H1 (cell line): ENCODE measurements at regions not wholly inside any gene's neighbourhood (a gene's known extent, or its start where the extent isn't known, plus 50 kb on each side); places are given as distances from the start of the nearest gene placed in this dataset.

Experiments used
- CTCF ChIA-PET: fragments of 300-600 bp; sonication (Branson Sonifier 250); formaldehyde crosslinking; loops from one replicate; lab custom pipeline; 2021; ENCODE audit not compliant: partially characterized antibody; lab: Charles Lee
- POLR2A ChIA-PET: fragments of 300-600 bp; sonication (Branson Sonifier 250); formaldehyde crosslinking; loops from one replicate; lab custom pipeline; 2021; ENCODE audit warnings: inconsistent platforms; ENCODE audit not compliant: partially characterized antibody; lab: Charles Lee
- DNase-seq, 2 experiments: peaks; one replicate each; pipeline versions ENCODE4 v3.0.0 to v3.0.0-alpha.2; 2010 to 2022; ENCODE audit warnings: low spot score in 2 of 2, low read depth in 1 of 2, mixed read lengths in 1 of 2
- FAIRE-seq: peaks from 2 replicates; lab custom pipeline; 2011; peaks lifted over from hg19 to GRCh38; lab: Jason Lieb, UNC
- H2AFZ ChIP-seq: 2 replicates; pipeline ENCODE4 v1.8.1; 2012; ENCODE audit warnings: low read length, inconsistent platforms
- H2AK5ac ChIP-seq: 2 replicates; pipeline ENCODE4 v1.6.1; 2013; ENCODE audit warnings: low read depth, low read length
- H2BK120ac ChIP-seq: replicated peaks from 2 replicates; pipeline ENCODE3; 2013; ENCODE audit warnings: low read depth, low read length, inconsistent platforms
- H2BK12ac ChIP-seq: 2 replicates; pipeline ENCODE4 v1.6.1; 2013; ENCODE audit warnings: low read depth, low read length
- H2BK15ac ChIP-seq: 2 replicates; pipeline ENCODE4 v1.6.1; 2013; ENCODE audit warnings: low read length
- H2BK20ac ChIP-seq: 2 replicates; pipeline ENCODE4 v1.6.1; 2013; ENCODE audit warnings: low read length
- H2BK5ac ChIP-seq: 2 replicates; pipeline ENCODE4 v1.6.1; 2013; ENCODE audit warnings: low read depth, low read length
- H3K14ac ChIP-seq: 2 replicates; pipeline ENCODE4 v1.6.1; 2013; ENCODE audit warnings: inconsistent platforms; ENCODE audit not compliant: insufficient read length
- H3K18ac ChIP-seq: 2 replicates; pipeline ENCODE4 v1.6.1; 2013; ENCODE audit warnings: low read length; ENCODE audit errors: extremely low read depth
- H3K23ac ChIP-seq: 2 replicates; pipeline ENCODE4 v1.6.1; 2013; ENCODE audit warnings: inconsistent platforms; ENCODE audit not compliant: insufficient read length
- H3K23me2 ChIP-seq: 2 replicates; pipeline ENCODE4 v1.6.1; 2013; ENCODE audit warnings: low read depth, low read length
- H3K27ac ChIP-seq: 2 replicates; pipeline ENCODE4 v1.6.1; 2011; ENCODE audit warnings: low read depth, low read length, inconsistent platforms
- H3K27me3 ChIP-seq, 4 experiments: replicated peaks in 1 of 4; 1 replicate in 1 of 4; 2 replicates in 3 of 4; pipeline versions ENCODE4 v1.6.1 to v1.8.1; 2011 to 2013; ENCODE audit warnings: low read length in 3 of 4, mild to moderate bottlenecking in 3 of 4, inconsistent platforms in 2 of 4, mixed read lengths in 2 of 4, moderate library complexity in 1 of 4; ENCODE audit not compliant: control insufficient read depth in 3 of 4, insufficient read depth in 3 of 4; ENCODE audit errors: extremely low read depth in 1 of 4
- H3K36me3 ChIP-seq, 4 experiments: 2 replicates each; pipeline versions ENCODE4 v1.6.1 to v1.8.1; 2011 to 2013; ENCODE audit warnings: mild to moderate bottlenecking in 4 of 4, low read length in 3 of 4, moderate library complexity in 2 of 4, control low read depth in 1 of 4, inconsistent platforms in 1 of 4; ENCODE audit not compliant: insufficient read depth in 4 of 4, control insufficient read depth in 2 of 4
- H3K4ac ChIP-seq: replicated peaks from 2 replicates; pipeline ENCODE3; 2013; ENCODE audit warnings: low read length, low read depth, mixed read lengths, inconsistent platforms; ENCODE audit not compliant: insufficient read length
- H3K4me1 ChIP-seq, 4 experiments: replicated peaks in 1 of 4; 1 replicate in 1 of 4; 2 replicates in 3 of 4; pipeline versions ENCODE4 v1.6.1 to v1.8.1; 2011 to 2013; ENCODE audit warnings: low read length in 3 of 4, inconsistent platforms in 2 of 4, mixed read lengths in 1 of 4; ENCODE audit not compliant: insufficient read depth in 4 of 4, control insufficient read depth in 3 of 4
- H3K4me2 ChIP-seq, 2 experiments: 2 replicates each; pipeline versions ENCODE4 v1.6.1 to v1.8.1; 2011 to 2013; ENCODE audit warnings: low read depth in 2 of 2, low read length in 2 of 2, control low read depth in 1 of 2, inconsistent platforms in 1 of 2, mild to moderate bottlenecking in 1 of 2; ENCODE audit not compliant: insufficient read depth in 1 of 2
- H3K4me3 ChIP-seq, 4 experiments: fragments of 200-600, 300-600 bp in 1 of 4; sonication (generic), shearing (Covaris generic), sonication (Bioruptor Twin) in 1 of 4; 2 replicates each; pipeline versions ENCODE4 v1.5.1 to v1.8.1; 2011 to 2016; ENCODE audit warnings: low read length in 4 of 4, low read depth in 3 of 4, control low read depth in 2 of 4, inconsistent platforms in 2 of 4, mild to moderate bottlenecking in 2 of 4, mixed read lengths in 1 of 4, moderate library complexity in 1 of 4; ENCODE audit not compliant: insufficient read depth in 2 of 4; ENCODE audit errors: extremely low read depth in 1 of 4
- H3K56ac ChIP-seq: replicated peaks from 2 replicates; pipeline ENCODE3; 2013; ENCODE audit warnings: low read depth, mild to moderate bottlenecking, mixed read lengths, low read length, inconsistent platforms; ENCODE audit not compliant: insufficient read length
- H3K79me1 ChIP-seq: 2 replicates; pipeline ENCODE4 v1.6.1; 2013; ENCODE audit warnings: low read depth, low read length, control low read depth
- H3K79me2 ChIP-seq, 2 experiments: 2 replicates each; pipeline versions ENCODE4 v1.6.1 to v1.8.1; 2012 to 2013; ENCODE audit warnings: low read length in 2 of 2, mild to moderate bottlenecking in 2 of 2, inconsistent platforms in 1 of 2; ENCODE audit not compliant: insufficient read depth in 2 of 2, control insufficient read depth in 1 of 2
- H3K9ac ChIP-seq, 4 experiments: replicated peaks in 1 of 4; 1 replicate in 1 of 4; 2 replicates in 3 of 4; pipeline versions ENCODE4 v1.6.1 to v1.8.1; 2011 to 2013; ENCODE audit warnings: low read depth in 3 of 4, low read length in 3 of 4, control low read depth in 2 of 4, mild to moderate bottlenecking in 2 of 4, moderate library complexity in 2 of 4, inconsistent platforms in 1 of 4; ENCODE audit errors: extremely low read depth in 1 of 4
- H3K9me3 ChIP-seq, 2 experiments: 2 replicates each; pipeline versions ENCODE4 v1.6.1 to v1.8.1; 2012 to 2013; ENCODE audit warnings: mild to moderate bottlenecking in 2 of 2, moderate library complexity in 2 of 2, control low read depth in 1 of 2, inconsistent platforms in 1 of 2, low read depth in 1 of 2, low read length in 1 of 2, mixed read lengths in 1 of 2; ENCODE audit not compliant: insufficient read depth in 2 of 2
- H4K20me1 ChIP-seq, 2 experiments: replicated peaks in 1 of 2; 2 replicates each; pipeline versions ENCODE3 to v1.8.1; 2011 to 2013; ENCODE audit warnings: inconsistent platforms in 2 of 2, low read length in 2 of 2, mild to moderate bottlenecking in 1 of 2; ENCODE audit not compliant: insufficient read depth in 2 of 2, control insufficient read depth in 1 of 2
- H4K5ac ChIP-seq: 2 replicates; pipeline ENCODE4 v1.6.1; 2013; ENCODE audit warnings: low read length, low read depth, mixed read lengths, inconsistent platforms; ENCODE audit not compliant: insufficient read length
- H4K8ac ChIP-seq: 2 replicates; pipeline ENCODE4 v1.8.0; 2013; ENCODE audit warnings: mild to moderate bottlenecking, moderate library complexity, low read length, inconsistent platforms; ENCODE audit not compliant: insufficient read depth; ENCODE audit errors: extremely low read depth
- H4K91ac ChIP-seq: replicated peaks from 2 replicates; pipeline ENCODE3; 2013; ENCODE audit warnings: low read length, mixed read lengths, inconsistent platforms; ENCODE audit not compliant: insufficient read length
- RAD21 ChIP-seq, 2 experiments: IDR thresholded peaks in 1 of 2; conservative IDR thresholded peaks in 1 of 2; 2 replicates each; pipeline ENCODE4 v1.6.1; 2011; ENCODE audit warnings: low read depth in 2 of 2, low read length in 2 of 2, improper control_type of control experiment in 1 of 2, inconsistent platforms in 1 of 2, mild to moderate bottlenecking in 1 of 2, moderate library complexity in 1 of 2
- SP1 ChIP-seq: IDR thresholded peaks from 2 replicates; pipeline ENCODE4 v1.6.1; 2011; ENCODE audit warnings: low read depth, low read length
- YY1 ChIP-seq: IDR thresholded peaks from 2 replicates; pipeline ENCODE4 v1.6.1; 2011; ENCODE audit warnings: low read depth, mild to moderate bottlenecking, low read length
- WGBS, 2 experiments: shearing (Covaris generic) in 1 of 2; methylation state at CpG; one replicate each; pipeline versions ENCODE4 v1.1.6 to v1.1.7; 2013 to 2015; ENCODE audit warnings: low lambda C conversion rate in 2 of 2, mixed read lengths in 2 of 2, inconsistent platforms in 1 of 2, low coverage in 1 of 2, missing lambda C conversion rate in 1 of 2; ENCODE audit not compliant: insufficient replicate concordance in 2 of 2, insufficient coverage in 1 of 2, insufficient read length in 1 of 2; ENCODE audit errors: extremely low coverage in 1 of 2, missing lambda C conversion rate in 1 of 2; 5-methylcytosine and 5-hydroxymethylcytosine counted together

DNA sequence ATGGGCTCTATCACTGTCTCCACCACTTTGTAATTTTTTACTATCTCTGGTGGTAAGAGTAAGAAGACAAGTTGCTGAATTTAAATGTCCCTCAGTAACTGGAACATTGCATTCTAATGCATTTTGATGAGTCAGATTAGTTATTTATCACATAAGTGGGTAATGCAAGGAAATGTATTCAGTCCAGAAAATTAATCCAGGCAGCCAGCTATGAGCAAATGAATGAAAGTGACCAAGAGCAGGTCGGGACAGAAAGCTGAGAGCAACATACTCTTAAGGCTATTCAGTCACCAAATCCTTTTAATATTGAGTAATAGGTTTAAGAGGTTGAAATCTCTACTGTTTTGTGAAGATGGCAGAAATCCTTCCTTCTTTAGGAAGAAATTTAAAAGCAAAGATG is 265.5 kb upstream of the PARD3B start:
- Histone ChIP-seq H3K23ac (no peak overlapping the region), H2BK20ac (no peak overlapping the region), H3K36me3 (no peaks in the 10 kb centered on the region), H3K4me1 (peaks cover 4 to 16% (median 14%) of the 10 kb centered on the region in 4 experiments; a peak in 5 of 7 replicates), H2BK15ac (no peak overlapping the region), H3K23me2 (no peaks in the 10 kb centered on the region), H4K20me1 (no peaks in the 10 kb centered on the region), H3K9ac (no peak overlapping the region), H3K14ac (no peak overlapping the region), H3K4me2 (no peak overlapping the region), H3K27me3 (peaks cover 0 to 3% (median 0%) of the 10 kb centered on the region in 4 experiments; a peak in 2 of 7 replicates), H3K4ac (no peak overlapping the region), H3K56ac (no peak overlapping the region), H2BK5ac (no peak overlapping the region), H4K91ac (no peak overlapping the region), H2BK12ac (no peak overlapping the region), H3K18ac (no peak overlapping the region), H3K79me2 (no peaks in the 10 kb centered on the region), H2AK5ac (no peak overlapping the region), H2AFZ (no peak overlapping the region), H4K5ac (no peak overlapping the region), H3K4me3 (no peak overlapping the region), H3K79me1 (no peaks in the 10 kb centered on the region), H3K9me3 (no peaks in the 10 kb centered on the region), H4K8ac (no peak overlapping the region), H2BK120ac (no peak overlapping the region), H3K27ac (no peak overlapping the region)
- ChIA-PET POLR2A (no interaction called here), CTCF (interaction anchor here (1.3 kb wide), 1 partner anchor 19 kb away, joined by 3 read pairs; no protein-coding TSS in a partner anchor)
- 86% methylated on average over 1 of the region's 1 CpG; no CpG with 5 or more reads in 1 of the 2 experiments for WGBS, 2 experiments
- no peak for FAIRE-seq
- no peak for DNase-seq
- TF ChIP-seq SP1: no peak
- no peak for TF ChIP-seq YY1
- TF ChIP-seq RAD21 (IDR thresholded peaks at IDR 0.05 in 1 of 2, conservative IDR thresholded peaks at IDR 0.05 in 1 of 2; ENCODE audit: low read depth in 2 of 2, low read length in 2 of 2): no peak
